GM06990 (cell line): ENCODE measurements at regions not wholly inside any gene's neighbourhood (a gene's known extent, or its start where the extent isn't known, plus 50 kb on each side); places are given as distances from the start of the nearest gene placed in this dataset.

ENCODE experiments used
- DNase-seq: peaks from one replicate; pipeline ENCODE4 v3.0.0-alpha.2; 2011; ENCODE audit not compliant: insufficient read length; ENCODE audit errors: extremely low read depth
- H3K27me3 ChIP-seq: replicated peaks from 2 replicates; pipeline ENCODE4 v1.6.0; 2011; ENCODE audit warnings: low read length; ENCODE audit not compliant: control insufficient read depth, insufficient read depth
- H3K36me3 ChIP-seq: 2 replicates; pipeline ENCODE4 v1.5.1; 2011; ENCODE audit warnings: low read length; ENCODE audit not compliant: control insufficient read depth, insufficient read depth
- H3K4me3 ChIP-seq: replicated peaks from 2 replicates; pipeline ENCODE4 v1.5.1; 2011; ENCODE audit warnings: low read depth, mild to moderate bottlenecking, control low read depth, low read length
- CTCF ChIP-seq: IDR thresholded peaks from 2 replicates; pipeline ENCODE4 v1.5.1; 2011; ENCODE audit warnings: low read length, control low read depth, mild to moderate bottlenecking, inconsistent platforms; ENCODE audit not compliant: insufficient read depth, poor library complexity, severe bottlenecking

GRCh38 chr11:90770007-90770406 lies 547.2 kb upstream of the CHORDC1 start:
- DNase-seq: no peak
- no peaks in the 10 kb centered on the region for H3K27me3 ChIP-seq
- TF ChIP-seq CTCF: no peak

GRCh38 chr11:90766121-90766520 lies 543.3 kb upstream of the CHORDC1 start:
- TF ChIP-seq CTCF: no peak
- Histone ChIP-seq H3K27me3 (no peaks in the 10 kb centered on the region), H3K4me3 (no peak overlapping the region), H3K36me3 (no peaks in the 10 kb centered on the region)
- DNase-seq: no peak

More at GRCh38 chr11:90770007-90770406, 547.2 kb upstream of the CHORDC1 start:
- no peak overlapping the region for H3K4me3 ChIP-seq
- no peaks in the 10 kb centered on the region for H3K36me3 ChIP-seq

GRCh38 chr11:90764691-90765090 lies 541.8 kb upstream of the CHORDC1 start:
- DNase-seq: no peak
- no peaks in the 10 kb centered on the region for H3K36me3 ChIP-seq
- TF ChIP-seq CTCF: no peak
- H3K4me3 ChIP-seq: no peak overlapping the region
- no peaks in the 10 kb centered on the region for H3K27me3 ChIP-seq

- H3K4me3 ChIP-seq: no peak overlapping the region
- DNase-seq: no peak
- no peaks in the 10 kb centered on the region for H3K36me3 ChIP-seq
- no peak for TF ChIP-seq CTCF
- H3K27me3 ChIP-seq: no peaks in the 10 kb centered on the region; the same call in 1 of the 2 replicates
Measured at GRCh38 chr11:90757849-90758494, 535.1 kb upstream of the CHORDC1 start.

GRCh38 chr11:90756617-90757016 lies 533.8 kb upstream of the CHORDC1 start:
- Histone ChIP-seq H3K36me3 (no peaks in the 10 kb centered on the region), H3K4me3 (no peak overlapping the region), H3K27me3 (no peaks in the 10 kb centered on the region; the same call in 1 of the 2 replicates)
- no peak for DNase-seq
- no peak for TF ChIP-seq CTCF

- no peak for TF ChIP-seq CTCF
- H3K27me3 ChIP-seq: no peaks in the 10 kb centered on the region; the same call in 1 of the 2 replicates
- H3K36me3 ChIP-seq: no peaks in the 10 kb centered on the region
- H3K4me3 ChIP-seq: no peak overlapping the region
- no peak for DNase-seq
Measured at GRCh38 chr11:90753546-90753945, 530.7 kb upstream of the CHORDC1 start.
